ENCODE measurements at regions not wholly inside any gene's neighbourhood (a gene's known extent, or its start where the extent isn't known, plus 50 kb on each side); places are given as distances from the start of the nearest gene placed in this dataset.
"Not testable (repeated sequence)": the region's sequence is repeated elsewhere in the genome, so short reads cannot be mapped to it uniquely, and the experiment has no call there.

GRCh38 chr10:105585753-105586152, 944.7 kb downstream of the SORCS3 start:
- no peak overlapping the region for H3K27ac ChIP-seq
- no peaks in the 10 kb centered on the region for H3K27me3 ChIP-seq
- no peaks in the 10 kb centered on the region for H3K36me3 ChIP-seq
- intact Hi-C loops (cut with DNase I; ENCODE audit: low total_unique reads), result no loop called here
- no peak overlapping the region for H3K4me3 ChIP-seq
- no peaks in the 10 kb centered on the region for H3K4me1 ChIP-seq
- DNase-seq, result no peak
- H3K9me3 ChIP-seq, result no peaks in the 10 kb centered on the region
- TF ChIP-seq CTCF (IDR thresholded peaks at IDR 0.05) (no peak), POLR2A (IDR thresholded peaks at IDR 0.05) (no peak)

- TF ChIP-seq CTCF (IDR thresholded peaks at IDR 0.05), result no peak
- no peak for TF ChIP-seq POLR2A (IDR thresholded peaks at IDR 0.05)
- intact Hi-C loops (cut with DNase I; ENCODE audit: low total_unique reads), result no loop called here
- no peak overlapping the region for H3K4me3 ChIP-seq
Measured at GRCh38 chr10:105585171-105585570, 944.1 kb downstream of the SORCS3 start.

GRCh38 chr10:105579112-105579511, 938.0 kb downstream of the SORCS3 start:
- TF ChIP-seq CTCF (IDR thresholded peaks at IDR 0.05) (no peak), POLR2A (IDR thresholded peaks at IDR 0.05) (no peak)
- intact Hi-C loops (cut with DNase I; ENCODE audit: low total_unique reads), result no loop called here
- Histone ChIP-seq H3K36me3 (no peaks in the 10 kb centered on the region), H3K9me3 (no peaks in the 10 kb centered on the region), H3K27ac (no peak overlapping the region), H3K4me1 (no peaks in the 10 kb centered on the region), H3K27me3 (no peaks in the 10 kb centered on the region), H3K4me3 (no peak overlapping the region)
- no peak for DNase-seq

More at GRCh38 chr10:105585171-105585570, 944.1 kb downstream of the SORCS3 start:
- H3K9me3 ChIP-seq, result no peaks in the 10 kb centered on the region
- H3K27ac ChIP-seq, result no peak overlapping the region
- H3K36me3 ChIP-seq, result no peaks in the 10 kb centered on the region
- no peak for DNase-seq
- no peaks in the 10 kb centered on the region for H3K27me3 ChIP-seq
- H3K4me1 ChIP-seq, result no peaks in the 10 kb centered on the region

- Histone ChIP-seq H3K36me3 (no peaks in the 10 kb centered on the region), H3K4me3 (no peak overlapping the region), H3K27ac (no peak overlapping the region), H3K27me3 (no peaks in the 10 kb centered on the region), H3K4me1 (no peaks in the 10 kb centered on the region), H3K9me3 (no peaks in the 10 kb centered on the region)
- TF ChIP-seq POLR2A (IDR thresholded peaks at IDR 0.05) (no peak), CTCF (IDR thresholded peaks at IDR 0.05) (no peak)
- intact Hi-C loops (cut with DNase I; ENCODE audit: low total_unique reads), result no loop called here
- no peak for DNase-seq
Measured at GRCh38 chr10:105577865-105578607, 936.9 kb downstream of the SORCS3 start.

- intact Hi-C loops (cut with DNase I; ENCODE audit: low total_unique reads), result no loop called here
- no peaks in the 10 kb centered on the region for H3K36me3 ChIP-seq
- no peak for DNase-seq
- no peak overlapping the region for H3K27ac ChIP-seq
- H3K9me3 ChIP-seq, result no peaks in the 10 kb centered on the region
- H3K4me3 ChIP-seq, result no peak overlapping the region
- H3K4me1 ChIP-seq, result no peaks in the 10 kb centered on the region
- no peak for TF ChIP-seq CTCF (IDR thresholded peaks at IDR 0.05)
- TF ChIP-seq POLR2A (IDR thresholded peaks at IDR 0.05), result no peak
- no peaks in the 10 kb centered on the region for H3K27me3 ChIP-seq
Measured at GRCh38 chr10:105559333-105560097, 918.4 kb downstream of the SORCS3 start.

- H3K4me3 ChIP-seq; intact Hi-C loops (cut with DNase I; ENCODE audit: low total_unique reads); H3K36me3 ChIP-seq; H3K9me3 ChIP-seq; DNase-seq; H3K27me3 ChIP-seq; H3K4me1 ChIP-seq; H3K27ac ChIP-seq: not testable (repeated sequence)
Measured at GRCh38 chr10:105550453-105550852, 909.4 kb downstream of the SORCS3 start.

Measured in uterus (tissue), 3 donors.